ENCODE measurements at regions not wholly inside any gene's neighbourhood (a gene's known extent, or its start where the extent isn't known, plus 50 kb on each side); places are given as distances from the start of the nearest gene placed in this dataset.

DNA sequence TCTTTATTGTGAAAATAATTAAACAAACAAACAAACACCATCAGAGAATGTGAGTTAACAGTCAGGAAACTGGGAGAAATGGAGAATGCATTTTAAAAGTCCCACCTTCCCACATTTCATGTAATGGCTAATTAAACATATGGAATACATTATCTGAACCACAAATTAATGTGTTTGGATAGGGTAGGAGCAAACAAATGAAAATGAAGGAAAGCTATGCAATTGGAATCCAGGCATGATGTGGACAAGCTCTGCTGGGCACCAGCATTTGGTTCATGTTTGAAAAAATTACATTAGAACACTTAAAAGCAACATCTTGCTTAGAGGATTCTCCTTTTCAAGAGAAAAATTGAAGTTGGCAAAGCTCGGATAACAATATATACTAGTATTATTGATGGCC is 628.1 kb downstream of the LMO4 start:
- H3K36me3 Mint-ChIP-seq (ENCODE audit: low read depth) = no peaks in the 10 kb centered on the region
- peaks cover 13% of the 10 kb centered on the region for H3K4me1 Mint-ChIP-seq
- TF ChIP-seq, protein P1, sequence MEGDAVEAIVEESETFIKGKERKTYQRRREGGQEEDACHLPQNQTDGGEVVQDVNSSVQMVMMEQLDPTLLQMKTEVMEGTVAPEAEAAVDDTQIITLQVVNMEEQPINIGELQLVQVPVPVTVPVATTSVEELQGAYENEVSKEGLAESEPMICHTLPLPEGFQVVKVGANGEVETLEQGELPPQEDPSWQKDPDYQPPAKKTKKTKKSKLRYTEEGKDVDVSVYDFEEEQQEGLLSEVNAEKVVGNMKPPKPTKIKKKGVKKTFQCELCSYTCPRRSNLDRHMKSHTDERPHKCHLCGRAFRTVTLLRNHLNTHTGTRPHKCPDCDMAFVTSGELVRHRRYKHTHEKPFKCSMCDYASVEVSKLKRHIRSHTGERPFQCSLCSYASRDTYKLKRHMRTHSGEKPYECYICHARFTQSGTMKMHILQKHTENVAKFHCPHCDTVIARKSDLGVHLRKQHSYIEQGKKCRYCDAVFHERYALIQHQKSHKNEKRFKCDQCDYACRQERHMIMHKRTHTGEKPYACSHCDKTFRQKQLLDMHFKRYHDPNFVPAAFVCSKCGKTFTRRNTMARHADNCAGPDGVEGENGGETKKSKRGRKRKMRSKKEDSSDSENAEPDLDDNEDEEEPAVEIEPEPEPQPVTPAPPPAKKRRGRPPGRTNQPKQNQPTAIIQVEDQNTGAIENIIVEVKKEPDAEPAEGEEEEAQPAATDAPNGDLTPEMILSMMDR (conservative IDR thresholded peaks at IDR 0.05) = no peak
- no peak for DNase-seq (ENCODE audit: low read depth, low spot score)
- H3K27me3 Mint-ChIP-seq (ENCODE audit: low read depth) = no peaks in the 10 kb centered on the region
- no peak overlapping the region for H3K4me3 Mint-ChIP-seq
- H3K9me3 Mint-ChIP-seq = no peaks in the 10 kb centered on the region
- no peak overlapping the region for H3K27ac Mint-ChIP-seq (ENCODE audit: unreplicated experiment)

DNA sequence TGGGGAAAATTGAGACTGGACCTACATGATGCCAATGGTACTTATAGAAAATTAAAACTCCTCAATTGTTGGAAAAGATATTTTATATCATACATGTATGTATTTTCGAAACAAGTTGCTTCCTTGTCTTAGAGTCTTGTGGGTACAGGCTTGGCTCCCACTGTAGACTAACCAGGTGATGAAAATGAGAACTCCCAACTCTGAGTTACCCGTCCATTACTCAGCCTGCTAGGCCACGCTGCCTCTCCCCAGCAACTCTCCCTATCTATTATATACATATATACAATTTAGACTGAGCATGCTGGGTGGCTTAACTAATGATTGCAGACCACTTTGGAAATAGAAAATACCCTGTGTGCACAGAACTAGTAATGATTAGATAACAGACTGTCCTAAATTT is 628.7 kb downstream of the LMO4 start:
- H3K9me3 Mint-ChIP-seq = no peaks in the 10 kb centered on the region
- no peak for DNase-seq (ENCODE audit: low read depth, low spot score)
- TF ChIP-seq, protein P1 (conservative IDR thresholded peaks at IDR 0.05) = no peak
- no peaks in the 10 kb centered on the region for H3K27me3 Mint-ChIP-seq (ENCODE audit: low read depth)
- no peak overlapping the region for H3K4me3 Mint-ChIP-seq
- H3K27ac Mint-ChIP-seq (ENCODE audit: unreplicated experiment) = no peak overlapping the region
- H3K4me1 Mint-ChIP-seq = peaks cover 7% of the 10 kb centered on the region
- H3K36me3 Mint-ChIP-seq (ENCODE audit: low read depth) = no peaks in the 10 kb centered on the region

DNA sequence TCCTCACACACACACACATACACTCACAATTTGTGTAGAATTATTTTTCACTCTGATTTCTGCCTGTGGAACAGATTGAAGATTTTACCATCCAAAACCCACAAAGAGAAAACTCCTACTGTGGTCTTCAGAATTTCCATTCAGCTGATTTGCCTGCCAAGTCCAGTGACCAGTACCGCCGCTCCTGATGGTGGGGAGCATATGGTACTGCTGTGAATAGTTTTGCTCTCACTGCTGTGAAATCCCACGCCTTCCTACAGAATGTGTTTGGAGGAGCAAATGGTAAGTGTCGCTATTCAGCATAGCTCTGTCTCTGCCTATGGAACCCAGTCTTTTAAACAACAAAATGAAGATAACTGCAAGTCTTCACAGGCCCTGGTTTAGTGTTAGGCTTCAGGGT is 629.5 kb downstream of the LMO4 start:
- no peak overlapping the region for H3K4me3 Mint-ChIP-seq
- TF ChIP-seq, protein P1 (conservative IDR thresholded peaks at IDR 0.05) = no peak
- H3K36me3 Mint-ChIP-seq (ENCODE audit: low read depth) = no peaks in the 10 kb centered on the region
- no peak for DNase-seq (ENCODE audit: low read depth, low spot score)
- H3K9me3 Mint-ChIP-seq = no peaks in the 10 kb centered on the region
- H3K4me1 Mint-ChIP-seq = peaks cover 5% of the 10 kb centered on the region
- H3K27ac Mint-ChIP-seq (ENCODE audit: unreplicated experiment) = no peak overlapping the region
- no peaks in the 10 kb centered on the region for H3K27me3 Mint-ChIP-seq (ENCODE audit: low read depth)

DNA sequence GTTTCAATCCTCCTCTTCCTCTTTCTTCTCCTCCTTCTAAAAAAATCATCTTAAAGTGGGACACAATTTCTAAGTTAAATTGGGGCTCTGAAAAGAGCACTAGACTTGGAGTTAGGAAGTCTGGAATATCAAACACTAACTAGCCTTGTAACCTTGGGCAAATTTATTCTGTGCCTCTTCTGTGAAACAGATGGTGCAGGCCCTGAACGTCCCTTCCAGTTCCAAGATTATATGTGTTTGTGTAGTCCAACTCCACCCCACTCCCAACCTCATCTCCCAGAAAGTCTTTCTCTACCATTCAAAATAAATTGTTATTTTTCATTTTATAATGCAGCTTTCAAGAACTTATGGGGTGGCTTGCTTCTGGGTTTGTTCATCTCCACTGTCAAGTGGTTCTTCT is 630.0 kb downstream of the LMO4 start:
- DNase-seq (ENCODE audit: low read depth, low spot score) = no peak
- H3K27ac Mint-ChIP-seq (ENCODE audit: unreplicated experiment) = no peak overlapping the region
- H3K27me3 Mint-ChIP-seq (ENCODE audit: low read depth) = no peaks in the 10 kb centered on the region
- no peaks in the 10 kb centered on the region for H3K36me3 Mint-ChIP-seq (ENCODE audit: low read depth)
- H3K4me3 Mint-ChIP-seq = no peak overlapping the region
- TF ChIP-seq, protein P1 (conservative IDR thresholded peaks at IDR 0.05) = no peak
- H3K9me3 Mint-ChIP-seq = no peaks in the 10 kb centered on the region
- peaks cover 3% of the 10 kb centered on the region for H3K4me1 Mint-ChIP-seq

DNA sequence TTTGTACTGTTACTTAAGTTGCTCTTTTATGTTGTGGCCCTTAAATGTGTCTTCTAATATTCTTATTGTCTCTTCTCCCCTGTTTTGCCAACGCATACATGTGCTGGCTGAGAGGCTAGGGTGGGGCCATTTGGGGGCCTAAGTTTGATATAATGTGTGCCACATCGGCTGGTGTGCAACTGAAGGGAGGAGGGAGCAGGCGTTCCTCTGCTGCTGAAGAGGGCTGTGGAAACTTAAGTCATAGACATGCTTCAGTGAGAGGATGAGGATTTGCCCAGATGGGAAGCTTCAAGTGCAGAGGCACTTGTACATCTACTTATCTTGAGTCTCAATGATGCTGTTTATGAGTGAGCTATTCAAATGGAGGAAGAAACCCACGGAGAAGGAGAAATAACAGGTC is 630.6 kb downstream of the LMO4 start:
- no peak overlapping the region for H3K4me3 Mint-ChIP-seq
- H3K4me1 Mint-ChIP-seq = no peaks in the 10 kb centered on the region
- no peak overlapping the region for H3K27ac Mint-ChIP-seq (ENCODE audit: unreplicated experiment)
- TF ChIP-seq, protein P1 (conservative IDR thresholded peaks at IDR 0.05) = no peak
- H3K27me3 Mint-ChIP-seq (ENCODE audit: low read depth) = no peaks in the 10 kb centered on the region
- H3K9me3 Mint-ChIP-seq = no peaks in the 10 kb centered on the region
- no peaks in the 10 kb centered on the region for H3K36me3 Mint-ChIP-seq (ENCODE audit: low read depth)
- DNase-seq (ENCODE audit: low read depth, low spot score) = no peak

DNA sequence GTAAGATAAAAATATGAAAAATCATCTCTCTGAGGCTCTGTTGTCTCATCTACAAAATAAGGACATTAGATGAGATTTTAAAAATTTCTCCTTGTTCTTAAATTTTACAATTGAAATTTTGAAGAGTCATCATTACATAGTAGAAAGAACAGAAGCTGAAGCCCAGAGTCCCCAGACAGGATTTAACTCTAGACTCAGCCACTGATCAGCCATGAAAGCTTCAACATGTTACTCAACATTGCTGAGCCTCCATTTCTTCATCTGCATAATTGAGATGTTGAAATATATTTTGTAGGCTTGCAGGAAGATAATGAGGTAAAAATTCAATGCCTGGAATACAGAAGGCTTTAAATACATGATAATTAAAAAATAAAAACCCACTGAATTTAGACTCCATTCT is 633.3 kb downstream of the LMO4 start:
- Mint-ChIP-seq H3K27ac (ENCODE audit: unreplicated experiment) (no peak overlapping the region), H3K4me1 (no peaks in the 10 kb centered on the region), H3K36me3 (ENCODE audit: low read depth) (no peaks in the 10 kb centered on the region), H3K9me3 (no peaks in the 10 kb centered on the region), H3K27me3 (ENCODE audit: low read depth) (no peaks in the 10 kb centered on the region), H3K4me3 (no peak overlapping the region)
- DNase-seq (ENCODE audit: low read depth, low spot score) = no peak
- TF ChIP-seq, protein P1 (conservative IDR thresholded peaks at IDR 0.05) = no peak
